ENCODE measurements at regions not wholly inside any gene's neighbourhood (a gene's known extent, or its start where the extent isn't known, plus 50 kb on each side); places are given as distances from the start of the nearest gene placed in this dataset.
A peak's percentile ranks its signal among the peaks of the same experiment; 100 is the strongest.

DNA sequence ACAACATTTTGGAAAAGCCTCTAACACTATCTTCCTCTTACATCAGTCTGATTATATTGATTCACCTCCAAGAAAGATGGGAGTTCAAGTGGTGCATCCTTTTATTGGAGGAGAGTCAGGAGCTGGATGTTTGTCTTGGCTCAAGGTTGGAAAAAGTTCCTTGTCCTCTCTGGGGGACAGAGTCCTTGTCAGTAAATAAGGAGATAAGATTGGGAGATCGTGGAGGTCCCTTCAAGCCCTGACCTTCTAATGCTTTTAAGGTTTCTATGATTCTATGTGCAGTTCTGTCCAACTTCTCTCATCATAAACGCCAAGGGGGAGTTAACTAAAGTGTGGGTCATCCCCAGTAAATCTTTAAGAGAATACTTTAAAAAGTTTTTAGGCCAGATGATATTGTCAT lies 60.9 kb upstream of the CCBE1 start:
- DNase-seq (ENCODE audit: low read depth) = no peak

DNA sequence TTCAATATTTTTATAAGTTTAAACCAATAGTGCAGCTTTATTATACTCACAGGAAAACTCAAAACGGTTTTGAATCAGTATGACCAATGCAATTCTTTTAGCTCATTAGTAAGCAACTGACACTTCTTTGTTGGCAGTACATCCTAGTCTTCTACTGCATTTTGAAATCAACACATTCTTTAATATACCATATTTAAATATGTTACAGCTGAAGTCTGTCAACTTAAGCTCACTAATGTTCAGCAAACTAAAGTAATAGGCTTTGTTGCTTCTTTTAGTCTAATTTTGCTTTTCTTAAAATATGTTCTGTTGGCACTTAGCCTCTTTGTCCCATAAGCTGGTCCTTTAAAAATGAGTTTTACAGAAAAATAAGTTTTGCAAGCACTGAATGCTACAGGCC lies 55.4 kb upstream of the CCBE1 start:
- no peak for DNase-seq (ENCODE audit: low read depth)

DNA sequence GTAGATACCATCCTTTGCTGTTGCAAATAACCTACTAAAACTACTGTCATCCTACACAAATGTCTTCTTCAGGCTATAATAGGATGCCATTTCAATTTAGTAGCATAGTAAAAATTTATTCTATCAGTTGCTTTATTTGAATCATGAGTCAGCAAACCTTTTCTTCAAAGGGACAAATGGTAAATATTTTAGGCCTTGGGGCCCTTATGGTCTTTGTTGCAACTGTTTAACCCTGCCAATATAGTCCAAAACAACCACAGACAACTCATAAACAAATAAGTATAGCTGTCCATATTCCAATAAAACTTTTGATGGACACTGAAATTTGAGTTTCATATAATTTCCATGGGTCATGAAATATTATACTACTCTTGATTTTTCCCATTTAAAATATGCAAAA lies 54.0 kb upstream of the CCBE1 start:
- no peak for DNase-seq (ENCODE audit: low read depth)

DNA sequence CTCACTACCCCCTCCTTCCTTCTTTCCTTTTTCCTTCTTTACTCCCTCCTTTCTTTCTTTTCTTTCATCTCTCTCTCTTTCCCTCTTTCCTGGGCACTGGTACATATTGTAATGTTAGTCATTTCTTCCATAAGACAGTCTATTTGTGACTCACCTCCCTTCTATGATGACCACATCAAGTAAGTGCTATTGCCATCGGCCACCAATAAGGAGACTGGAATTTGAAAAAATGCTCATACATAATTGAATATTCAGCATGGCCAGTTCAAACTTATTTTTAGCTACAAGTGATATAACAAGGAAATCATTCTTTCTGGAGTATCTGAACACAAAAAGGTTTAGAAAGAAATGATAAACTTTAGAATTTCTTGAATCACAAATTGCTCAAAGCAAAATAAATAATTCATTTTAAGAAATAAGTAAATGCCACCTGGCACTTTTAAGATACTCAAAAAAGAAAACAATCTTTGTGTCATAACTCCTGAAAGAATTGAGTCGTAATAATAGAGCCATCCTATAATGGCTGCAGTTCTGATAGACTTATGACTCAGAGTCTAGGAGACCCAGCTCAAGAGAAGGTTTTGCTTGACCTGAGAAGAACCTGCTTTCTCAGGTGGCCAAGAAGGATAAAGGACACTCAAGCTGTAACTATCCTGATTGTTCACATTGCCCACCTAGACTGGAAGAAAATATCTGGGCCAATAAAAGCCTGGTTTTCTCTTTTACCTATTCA lies 51.6 kb upstream of the CCBE1 start:
- peak; percentile 97 for DNase-seq (ENCODE audit: low read depth)
